ENCODE measurements at regions not wholly inside any gene's neighbourhood (a gene's known extent, or its start where the extent isn't known, plus 50 kb on each side); places are given as distances from the start of the nearest gene placed in this dataset.

DNA sequence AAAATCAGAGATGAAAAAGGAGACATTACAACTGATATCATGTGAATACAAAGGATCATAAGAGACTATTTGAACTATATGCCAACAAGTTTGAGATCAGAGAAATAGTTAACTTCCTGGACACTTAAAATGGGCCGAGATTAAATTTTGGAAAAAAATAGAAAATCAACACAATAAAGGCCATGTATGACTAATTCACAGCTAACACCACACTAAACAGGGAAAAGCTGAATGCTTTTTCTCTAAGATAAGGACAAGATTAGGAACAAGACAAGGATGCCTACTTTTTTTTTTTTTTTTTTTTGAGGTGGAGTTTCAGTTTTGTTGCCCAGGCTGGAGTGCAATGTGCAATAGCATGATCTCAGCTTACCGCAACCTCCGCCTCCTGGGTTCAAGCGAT lies 151.4 kb upstream of the MAGI2 start:
- TF ChIP-seq, protein P1, sequence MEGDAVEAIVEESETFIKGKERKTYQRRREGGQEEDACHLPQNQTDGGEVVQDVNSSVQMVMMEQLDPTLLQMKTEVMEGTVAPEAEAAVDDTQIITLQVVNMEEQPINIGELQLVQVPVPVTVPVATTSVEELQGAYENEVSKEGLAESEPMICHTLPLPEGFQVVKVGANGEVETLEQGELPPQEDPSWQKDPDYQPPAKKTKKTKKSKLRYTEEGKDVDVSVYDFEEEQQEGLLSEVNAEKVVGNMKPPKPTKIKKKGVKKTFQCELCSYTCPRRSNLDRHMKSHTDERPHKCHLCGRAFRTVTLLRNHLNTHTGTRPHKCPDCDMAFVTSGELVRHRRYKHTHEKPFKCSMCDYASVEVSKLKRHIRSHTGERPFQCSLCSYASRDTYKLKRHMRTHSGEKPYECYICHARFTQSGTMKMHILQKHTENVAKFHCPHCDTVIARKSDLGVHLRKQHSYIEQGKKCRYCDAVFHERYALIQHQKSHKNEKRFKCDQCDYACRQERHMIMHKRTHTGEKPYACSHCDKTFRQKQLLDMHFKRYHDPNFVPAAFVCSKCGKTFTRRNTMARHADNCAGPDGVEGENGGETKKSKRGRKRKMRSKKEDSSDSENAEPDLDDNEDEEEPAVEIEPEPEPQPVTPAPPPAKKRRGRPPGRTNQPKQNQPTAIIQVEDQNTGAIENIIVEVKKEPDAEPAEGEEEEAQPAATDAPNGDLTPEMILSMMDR (IDR thresholded peaks at IDR 0.05): no peak
- no peak for TF ChIP-seq POLR2A (IDR thresholded peaks at IDR 0.05)
